Panc1 (cell line): ENCODE measurements at regions not wholly inside any gene's neighbourhood (a gene's known extent, or its start where the extent isn't known, plus 50 kb on each side); places are given as distances from the start of the nearest gene placed in this dataset.

Source experiments
- ATAC-seq: fragments of 200-7000 bp; cut with Tn5 transposase; 2 replicates; pipeline ENCODE4 v1.9.1; 2020; ENCODE audit warnings: mild to moderate bottlenecking, moderate library complexity
- BruUV-seq: library from RNA; stranded (reverse); fragments of 400-500 nt; replicated peaks from 2 replicates; lab custom pipeline; 2021; lab: Mats Ljungman, UMichigan
- CTCF ChIA-PET: fragments of 300-600 bp; sonication (Branson Sonifier 250); formaldehyde crosslinking; loops from one replicate; lab custom pipeline; 2022; ENCODE audit warnings: antibody characterized with exemption; lab: Charles Lee
- POLR2A ChIA-PET: fragments of 300-600 bp; sonication (Branson Sonifier 250); formaldehyde crosslinking; loops from one replicate; lab custom pipeline; 2022; ENCODE audit warnings: antibody characterized with exemption; lab: Charles Lee
- DNase-seq: peaks from one replicate; pipeline ENCODE4 v3.0.0-alpha.2; 2010; ENCODE audit warnings: low read depth, low spot score
- H3K27ac ChIP-seq: 2 replicates; pipeline ENCODE4 v1.5.1; 2011; ENCODE audit warnings: mild to moderate bottlenecking, low read length, inconsistent platforms
- H3K27me3 ChIP-seq: fragments of 200-500 bp; sonication (Bioruptor generic); 2 replicates; pipeline ENCODE4 v1.6.0; 2014; ENCODE audit warnings: low read length, inconsistent platforms; ENCODE audit not compliant: control insufficient read depth, insufficient read depth
- H3K36me3 ChIP-seq: fragments of 200-500 bp; sonication (Bioruptor generic); 2 replicates; pipeline ENCODE4 v1.5.1; 2014; ENCODE audit warnings: inconsistent platforms, mild to moderate bottlenecking, low read length, moderate library complexity; ENCODE audit not compliant: control insufficient read depth, insufficient read depth
- H3K4me1 ChIP-seq: 2 replicates; pipeline ENCODE4 v1.5.1; 2011; ENCODE audit warnings: inconsistent platforms, mild to moderate bottlenecking, low read length, moderate library complexity; ENCODE audit not compliant: control insufficient read depth, insufficient read depth
- H3K4me3 ChIP-seq, 2 experiments: 2 replicates each; pipeline ENCODE4 v1.5.1; 2011 to 2012; ENCODE audit warnings: low read depth in 2 of 2, low read length in 2 of 2, mild to moderate bottlenecking in 2 of 2, inconsistent platforms in 1 of 2, moderate library complexity in 1 of 2
- H3K9me3 ChIP-seq: fragments of 200-500 bp; sonication (Bioruptor generic); 2 replicates; pipeline ENCODE4 v1.5.1; 2014; ENCODE audit warnings: low read depth, mild to moderate bottlenecking, inconsistent platforms, low read length, moderate library complexity; ENCODE audit not compliant: control insufficient read depth, insufficient read depth
- CTCF ChIP-seq: fragments of 450-650 bp; IDR thresholded peaks from 2 replicates; pipeline ENCODE4 v1.5.1; 2017; ENCODE audit warnings: mild to moderate bottlenecking
- POLR2AphosphoS5 ChIP-seq: IDR thresholded peaks from 2 replicates; pipeline ENCODE4 v1.6.1; 2012; ENCODE audit warnings: mild to moderate bottlenecking, low read depth, low read length, moderate library complexity
- REST ChIP-seq, 2 experiments: IDR thresholded peaks; 2 replicates each; pipeline ENCODE4 v1.6.1; 2011 to 2012; ENCODE audit warnings: low read depth in 2 of 2, control low read depth in 1 of 2, low read length in 1 of 2, mild to moderate bottlenecking in 1 of 2, moderate library complexity in 1 of 2; ENCODE audit not compliant: insufficient read depth in 1 of 2
- SIN3A ChIP-seq: IDR thresholded peaks from 2 replicates; pipeline ENCODE4 v1.6.1; 2012; ENCODE audit warnings: low read depth, mild to moderate bottlenecking, low read length, moderate library complexity, borderline replicate concordance; ENCODE audit not compliant: insufficient read depth
- TCF7L2 ChIP-seq: IDR thresholded peaks from 2 replicates; pipeline ENCODE4 v1.6.1; 2011; ENCODE audit warnings: mild to moderate bottlenecking, low read depth, low read length, inconsistent platforms
- in situ Hi-C: cut with HindIII; loops from 2 replicates; pipeline ENCODE4 v1.10.0; 2016; ENCODE audit warnings: low sequenced_read_pairs, low pct_unique_long_range_greater_than_20kb
- intact Hi-C: fragments of 100-400 bp; cut with micrococcal nuclease; formaldehyde crosslinking; loops from one replicate; pipeline ENCODE4 v1.10.0; 2022; ENCODE audit not compliant: unreplicated experiment

GRCh38 chr2:48207851-48208250 is 106.6 kb upstream of the FOXN2 start:
- H3K4me1 ChIP-seq: no peaks in the 10 kb centered on the region
- ChIA-PET POLR2A (no interaction called here), CTCF (no interaction called here)
- H3K9me3 ChIP-seq: no peaks in the 10 kb centered on the region
- DNase-seq: no peak
- BruUV-seq: no TSS peak
- ATAC-seq: no peak
- in situ Hi-C loops (no loop called here), intact Hi-C loops (no loop called here)
- H3K4me3 ChIP-seq: no peak overlapping the region
- no peaks in the 10 kb centered on the region for H3K36me3 ChIP-seq
- no peak for TF ChIP-seq SIN3A
- no peak for TF ChIP-seq POLR2AphosphoS5
- no peak overlapping the region for H3K27ac ChIP-seq
- no peaks in the 10 kb centered on the region for H3K27me3 ChIP-seq

GRCh38 chr2:48209214-48209885 is 105.1 kb upstream of the FOXN2 start:
- no TSS peak for BruUV-seq
- Histone ChIP-seq H3K27ac (no peak overlapping the region), H3K4me1 (no peaks in the 10 kb centered on the region), H3K36me3 (no peaks in the 10 kb centered on the region), H3K27me3 (no peaks in the 10 kb centered on the region), H3K9me3 (no peaks in the 10 kb centered on the region), H3K4me3 (no peak overlapping the region)
- intact Hi-C loops (no loop called here), in situ Hi-C loops (no loop called here)
- POLR2A ChIA-PET: no interaction called here
- no peak for DNase-seq
- TF ChIP-seq TCF7L2 (no peak), CTCF (no peak), POLR2AphosphoS5 (no peak), SIN3A (no peak), REST (IDR thresholded peaks at IDR 0.05; ENCODE audit: insufficient read depth in 1 of 2, low read depth in 2 of 2, low read length in 1 of 2) (no peak)
- CTCF ChIA-PET: no interaction called here
- ATAC-seq: no peak

- Histone ChIP-seq H3K4me3 (no peak overlapping the region), H3K36me3 (no peaks in the 10 kb centered on the region), H3K4me1 (no peaks in the 10 kb centered on the region), H3K9me3 (no peaks in the 10 kb centered on the region), H3K27me3 (no peaks in the 10 kb centered on the region), H3K27ac (no peak overlapping the region)
- TF ChIP-seq REST (IDR thresholded peaks at IDR 0.05; ENCODE audit: insufficient read depth in 1 of 2, low read depth in 2 of 2, low read length in 1 of 2) (no peak), TCF7L2 (no peak), CTCF (no peak), POLR2AphosphoS5 (no peak), SIN3A (no peak)
- in situ Hi-C loops: no loop called here
- DNase-seq (no peak), ATAC-seq (no peak)
- BruUV-seq: no TSS peak
- POLR2A ChIA-PET: no interaction called here
- intact Hi-C loops: no loop called here
- CTCF ChIA-PET: no interaction called here
Observed at GRCh38 chr2:48210189-48210588, 104.3 kb upstream of the FOXN2 start.
